Stomach (tissue), 8 donors: ENCODE measurements at regions not wholly inside any gene's neighbourhood (a gene's known extent, or its start where the extent isn't known, plus 50 kb on each side); places are given as distances from the start of the nearest gene placed in this dataset.

ENCODE experiments used
- DNase-seq, 2 donors: peaks; one replicate each; pipeline versions ENCODE4 v3.0.0 to v3.0.0-alpha.2; 2013 to 2019
- H3K27ac ChIP-seq, 5 donors: fragments of 200-600 bp in 4 of 5; sonication (generic) in 4 of 5; one replicate each; pipeline ENCODE4 v1.5.1; 2013 to 2019; ENCODE audit warnings: mild to moderate bottlenecking in 1 of 5, moderate library complexity in 1 of 5
- H3K27me3 ChIP-seq, 3 donors: fragments of 200-600 bp; sonication (generic); one replicate each; pipeline ENCODE4 v1.5.1; 2017 to 2019; ENCODE audit warnings: mixed run types in 1 of 3
- H3K36me3 ChIP-seq, 4 donors: fragments of 200-600 bp; sonication (generic); 1 replicate in 3 of 4; 2 replicates in 1 of 4; pipeline ENCODE4 v1.5.1; 2016 to 2019
- H3K4me1 ChIP-seq, 4 donors: fragments of 200-600 bp; sonication (generic); one replicate each; pipeline ENCODE4 v1.5.1; 2016 to 2019
- H3K4me3 ChIP-seq, 4 donors: fragments of 200-600 bp; sonication (generic) in 3 of 4; one replicate each; pipeline ENCODE4 v1.5.1; 2016 to 2019; ENCODE audit warnings: mild to moderate bottlenecking in 1 of 4
- H3K9me3 ChIP-seq, 4 donors: fragments of 200-600 bp; sonication (generic); one replicate each; pipeline ENCODE4 v1.5.1; 2016 to 2019
- CTCF ChIP-seq, 7 experiments: fragments of 450-650 bp in 4 of 7; fragments of 200-600 bp in 3 of 7; sonication (generic) in 3 of 7; IDR thresholded peaks; one replicate each; pipeline ENCODE4 v1.5.1; 2016 to 2019; ENCODE audit warnings: antibody characterized with exemption in 7 of 7, control low read depth in 2 of 7, mild to moderate bottlenecking in 1 of 7
- EP300 ChIP-seq: sonication (generic); formaldehyde crosslinking; IDR thresholded peaks from one replicate; pipeline ENCODE4 v1.6.1; 2017; ENCODE audit warnings: antibody characterized with exemption
- POLR2A ChIP-seq, 4 donors: fragments of 450-650 bp; IDR thresholded peaks; one replicate each; pipeline ENCODE4 v1.6.1; 2016; ENCODE audit warnings: antibody characterized with exemption in 4 of 4, control low read depth in 2 of 4, mild to moderate bottlenecking in 1 of 4, moderate library complexity in 1 of 4
- POLR2AphosphoS5 ChIP-seq, 3 donors: sonication (generic); formaldehyde crosslinking; IDR thresholded peaks; one replicate each; pipeline ENCODE4 v1.6.1; 2016; ENCODE audit warnings: antibody characterized with exemption in 3 of 3
- WGBS, 5 donors: extraction: QIAGEN DNeasy Blood & Tissue Kit in 3 of 5; methylation state at CpG; one replicate each; pipeline versions ENCODE4 v1.1.5 to v1.1.7; 2013 to 2018; 5-methylcytosine and 5-hydroxymethylcytosine counted together
- intact Hi-C: fragments of 100-400 bp; cut with DNase I; formaldehyde crosslinking; loops from one replicate; pipeline ENCODE4 v1.15.1; 2023; ENCODE audit warnings: low total_unique reads
- donor health status: healthy with polysubstance abuse.
- donor health status: Bipolar disorder and iron deficiency.
- donor health status: healthy.

DNA sequence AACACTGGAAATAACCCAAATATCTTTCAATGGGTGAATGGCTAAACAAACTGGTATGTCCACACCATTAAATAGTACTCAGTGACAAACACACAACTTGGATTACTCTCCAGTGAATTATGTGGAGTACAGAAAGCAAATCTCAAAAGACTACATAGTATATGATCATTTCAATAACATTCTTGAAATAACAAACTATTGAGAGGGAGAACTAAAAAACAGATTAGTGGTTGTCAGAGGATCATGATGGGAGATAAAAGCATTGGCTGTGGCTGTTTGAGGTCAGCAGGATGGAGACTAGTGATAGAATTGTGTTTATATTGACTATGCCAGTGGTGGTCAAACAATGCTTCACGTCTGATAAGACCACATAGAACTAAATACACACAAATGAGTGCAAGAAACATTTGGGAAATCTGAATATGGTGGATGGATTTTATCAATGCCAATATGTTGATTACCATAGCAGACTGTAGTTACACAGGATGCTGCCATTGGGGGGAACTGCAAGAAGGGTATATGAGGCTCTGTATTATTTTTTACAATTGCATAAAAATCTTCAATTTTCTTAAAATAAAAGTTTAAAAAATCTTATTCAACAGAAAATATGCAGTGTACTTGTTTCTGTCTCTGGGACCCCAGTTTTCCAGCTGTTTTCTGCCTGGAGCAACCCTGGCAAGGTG is 242.0 kb downstream of the TBXT start:
- H3K27ac ChIP-seq = no peak overlapping the region
- intact Hi-C loops = no loop called here
- H3K36me3 ChIP-seq = no peaks in the 10 kb centered on the region
- 14 to 52% (median 35%) methylated on average over 1 of the region's 1 CpG for WGBS, 5 donors
- no peaks in the 10 kb centered on the region for H3K4me1 ChIP-seq
- no peaks in the 10 kb centered on the region for H3K9me3 ChIP-seq
- DNase-seq = no peak
- no peaks in the 10 kb centered on the region for H3K27me3 ChIP-seq
- TF ChIP-seq EP300 (no peak), POLR2A (IDR thresholded peaks at IDR 0.05) (no peak), POLR2AphosphoS5 (IDR thresholded peaks at IDR 0.05) (no peak), CTCF (IDR thresholded peaks at IDR 0.05) (no peak)
- no peak overlapping the region for H3K4me3 ChIP-seq

GRCh38 chr6:165922309-165922794 is 245.3 kb downstream of the TBXT start:
- H3K4me3 ChIP-seq = no peak overlapping the region
- H3K27ac ChIP-seq = no peak overlapping the region
- no peaks in the 10 kb centered on the region for H3K27me3 ChIP-seq
- no peaks in the 10 kb centered on the region for H3K36me3 ChIP-seq
- no peak for DNase-seq
- intact Hi-C loops = no loop called here
- TF ChIP-seq EP300 = no peak
- no peak for TF ChIP-seq CTCF (IDR thresholded peaks at IDR 0.05)
- TF ChIP-seq POLR2A (IDR thresholded peaks at IDR 0.05) = no peak
- TF ChIP-seq POLR2AphosphoS5 (IDR thresholded peaks at IDR 0.05) = no peak
- H3K9me3 ChIP-seq = no peaks in the 10 kb centered on the region
- 55 to 67% (median 60%) methylated on average over 6 of the region's 6 CpGs for WGBS, 5 donors
- H3K4me1 ChIP-seq = no peaks in the 10 kb centered on the region

DNA sequence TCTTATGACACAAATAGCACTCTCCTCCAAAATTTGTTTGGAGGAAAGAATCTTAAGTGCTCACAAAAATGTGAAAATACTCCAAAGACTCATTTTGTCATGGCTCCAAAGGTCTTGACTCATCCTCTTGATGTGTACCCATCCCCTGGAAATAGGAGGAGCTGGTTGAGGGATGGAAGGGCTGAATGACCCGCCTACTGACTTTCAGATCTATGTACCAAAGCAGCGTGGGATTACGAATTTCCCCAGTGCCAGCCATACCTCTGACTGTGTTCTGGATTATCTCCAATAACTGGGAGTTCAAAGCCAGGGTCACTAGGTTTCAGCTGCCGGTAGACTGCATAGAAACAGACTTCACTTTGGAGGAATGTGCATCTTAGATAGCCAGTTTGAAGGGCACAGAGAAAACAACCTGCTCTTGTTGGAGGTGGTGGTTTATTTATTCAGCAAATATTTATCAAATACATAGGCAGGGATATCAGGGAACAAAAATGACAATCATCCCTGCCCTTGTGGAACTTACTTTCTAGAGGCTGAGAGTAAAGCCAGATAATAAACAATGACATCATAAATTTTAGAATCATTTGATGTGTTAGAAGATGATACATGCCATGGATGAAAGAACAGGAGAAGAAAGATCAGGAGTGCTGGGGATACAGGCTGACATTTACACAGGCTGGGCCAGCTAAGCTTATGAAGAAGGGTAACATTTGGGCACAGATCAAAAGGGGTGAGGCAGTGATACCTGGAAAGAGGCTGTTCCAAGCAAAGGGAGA is 246.6 kb downstream of the TBXT start:
- no peaks in the 10 kb centered on the region for H3K9me3 ChIP-seq
- no peaks in the 10 kb centered on the region for H3K4me1 ChIP-seq
- no peak for TF ChIP-seq POLR2AphosphoS5 (IDR thresholded peaks at IDR 0.05)
- TF ChIP-seq POLR2A (IDR thresholded peaks at IDR 0.05) = no peak
- no peak for TF ChIP-seq CTCF (IDR thresholded peaks at IDR 0.05)
- no peak for TF ChIP-seq EP300
- 57 to 75% (median 67%) methylated on average over 4 of the region's 4 CpGs for WGBS, 5 donors
- DNase-seq = no peak
- H3K36me3 ChIP-seq = no peaks in the 10 kb centered on the region
- intact Hi-C loops = no loop called here
- no peaks in the 10 kb centered on the region for H3K27me3 ChIP-seq
- no peak overlapping the region for H3K4me3 ChIP-seq
- H3K27ac ChIP-seq = no peak overlapping the region

GRCh38 chr6:165917576-165917975 is 250.1 kb downstream of the TBXT start:
- H3K36me3 ChIP-seq = no peaks in the 10 kb centered on the region
- DNase-seq = no peak
- WGBS, 5 donors = 91 to 98% (median 92%) methylated on average over 14 of the region's 14 CpGs
- intact Hi-C loops = no loop called here
- H3K9me3 ChIP-seq = no peaks in the 10 kb centered on the region
- TF ChIP-seq POLR2A (IDR thresholded peaks at IDR 0.05) (no peak), EP300 (no peak), POLR2AphosphoS5 (IDR thresholded peaks at IDR 0.05) (no peak), CTCF (IDR thresholded peaks at IDR 0.05) (no peak)
- H3K27me3 ChIP-seq = no peaks in the 10 kb centered on the region
- no peak overlapping the region for H3K27ac ChIP-seq
- no peaks in the 10 kb centered on the region for H3K4me1 ChIP-seq
- H3K4me3 ChIP-seq = no peak overlapping the region
